DND-41 (cell line): ENCODE measurements at regions not wholly inside any gene's neighbourhood (a gene's known extent, or its start where the extent isn't known, plus 50 kb on each side); places are given as distances from the start of the nearest gene placed in this dataset.

Source experiments
- ATAC-seq: fragments of 200-7000 bp; cut with Tn5 transposase; 3 replicates; pipeline ENCODE4 v1.9.1; 2021; ENCODE audit warnings: low read depth; ENCODE audit not compliant: insufficient read depth
- DNase-seq: peaks from one replicate; pipeline ENCODE4 v3.0.0-alpha.2; 2020
- H2AFZ ChIP-seq: 2 replicates; pipeline ENCODE4 v1.6.0; 2012; ENCODE audit warnings: low read depth, low read length
- H3K27ac ChIP-seq: 2 replicates; pipeline ENCODE4 v1.5.1; 2012; ENCODE audit warnings: low read length, inconsistent platforms
- H3K27me3 ChIP-seq: fragments of 200-600 bp; sonication (generic); 2 replicates; pipeline ENCODE4 v1.6.0; 2012; ENCODE audit warnings: low read length, mild to moderate bottlenecking, inconsistent platforms; ENCODE audit not compliant: insufficient read depth, poor library complexity
- H3K36me3 ChIP-seq: 2 replicates; pipeline ENCODE4 v1.5.1; 2012; ENCODE audit warnings: low read length, inconsistent platforms; ENCODE audit not compliant: insufficient read depth
- H3K4me1 ChIP-seq: 2 replicates; pipeline ENCODE4 v1.5.1; 2012; ENCODE audit warnings: mild to moderate bottlenecking, low read length; ENCODE audit not compliant: insufficient read depth
- H3K4me2 ChIP-seq: 2 replicates; pipeline ENCODE4 v1.6.0; 2012; ENCODE audit warnings: mild to moderate bottlenecking, moderate library complexity, low read length, inconsistent platforms; ENCODE audit not compliant: insufficient read depth
- H3K4me3 ChIP-seq, 2 experiments: fragments of 200-600 bp in 1 of 2; shearing (Covaris generic) in 1 of 2; 2 replicates each; pipeline ENCODE4 v1.5.1; 2012 to 2016; ENCODE audit warnings: inconsistent platforms in 2 of 2, low read length in 2 of 2, mild to moderate bottlenecking in 2 of 2, low read depth in 1 of 2, moderate library complexity in 1 of 2
- H3K79me2 ChIP-seq: 2 replicates; pipeline ENCODE4 v1.6.0; 2012; ENCODE audit warnings: low read length, inconsistent platforms; ENCODE audit not compliant: insufficient read depth
- H3K9ac ChIP-seq: 2 replicates; pipeline ENCODE4 v1.6.0; 2012; ENCODE audit warnings: low read depth, mild to moderate bottlenecking, inconsistent platforms, low read length, moderate library complexity
- H3K9me3 ChIP-seq: 2 replicates; pipeline ENCODE4 v1.5.1; 2012; ENCODE audit warnings: low read length, moderate library complexity, mild to moderate bottlenecking, inconsistent platforms; ENCODE audit not compliant: insufficient read depth, severe bottlenecking
- H4K20me1 ChIP-seq: 2 replicates; pipeline ENCODE4 v1.6.0; 2012; ENCODE audit warnings: low read length; ENCODE audit not compliant: insufficient read depth
- CTCF ChIP-seq: IDR thresholded peaks from 2 replicates; pipeline ENCODE4 v1.5.1; 2012; ENCODE audit warnings: borderline replicate concordance, low read length, moderate library complexity, mild to moderate bottlenecking; ENCODE audit not compliant: poor library complexity, severe bottlenecking; ENCODE audit errors: extremely low read depth
- EZH2 ChIP-seq: IDR thresholded peaks from 3 replicates; pipeline ENCODE4 v1.6.1; 2012; ENCODE audit warnings: borderline replicate concordance, low read depth, mild to moderate bottlenecking, moderate library complexity, low read length, inconsistent platforms; ENCODE audit not compliant: severe bottlenecking

- TF ChIP-seq CTCF: no peak
- TF ChIP-seq EZH2: no peak
- Histone ChIP-seq H4K20me1 (no peaks in the 10 kb centered on the region), H3K27ac (no peak overlapping the region), H3K27me3 (no peaks in the 10 kb centered on the region), H3K9ac (no peak overlapping the region), H3K4me2 (no peak overlapping the region), H3K36me3 (no peaks in the 10 kb centered on the region), H3K4me1 (no peaks in the 10 kb centered on the region), H2AFZ (no peak overlapping the region), H3K9me3 (no peaks in the 10 kb centered on the region), H3K79me2 (no peaks in the 10 kb centered on the region), H3K4me3 (no peak overlapping the region)
- ATAC-seq (no peak), DNase-seq (no peak)
Measured at GRCh38 chr4:19317377-19317776, 934.3 kb upstream of the SLIT2 start.

DNA sequence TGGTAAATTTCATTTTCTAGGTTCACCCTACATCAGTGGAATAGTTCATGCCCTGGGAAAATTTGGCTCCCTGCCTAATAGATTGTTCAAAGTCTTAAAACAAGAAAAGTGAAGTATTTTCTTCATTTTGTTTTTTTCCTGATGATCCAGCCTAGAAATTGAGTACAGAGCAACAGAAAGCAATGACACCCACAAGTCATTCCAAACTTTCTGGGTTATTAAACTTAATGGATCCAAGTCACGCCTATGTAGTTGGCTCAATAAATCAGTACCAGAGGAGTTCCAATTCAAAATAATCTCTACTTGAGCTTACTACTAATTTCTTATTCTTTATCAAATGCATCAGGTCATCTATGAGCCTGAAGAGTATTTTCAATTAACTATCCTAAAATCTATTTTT lies 937.6 kb upstream of the SLIT2 start:
- DNase-seq: no peak
- H3K79me2 ChIP-seq: no peaks in the 10 kb centered on the region
- TF ChIP-seq CTCF: no peak
- TF ChIP-seq EZH2: no peak
- H3K36me3 ChIP-seq: no peaks in the 10 kb centered on the region
- H3K27ac ChIP-seq: no peak overlapping the region
- no peaks in the 10 kb centered on the region for H4K20me1 ChIP-seq
- H3K9ac ChIP-seq: no peak overlapping the region
- no peaks in the 10 kb centered on the region for H3K27me3 ChIP-seq
- no peaks in the 10 kb centered on the region for H3K4me1 ChIP-seq
- H2AFZ ChIP-seq: no peak overlapping the region
- H3K4me3 ChIP-seq: no peak overlapping the region
- ATAC-seq: no peak
- no peak overlapping the region for H3K4me2 ChIP-seq
- H3K9me3 ChIP-seq: no peaks in the 10 kb centered on the region

DNA sequence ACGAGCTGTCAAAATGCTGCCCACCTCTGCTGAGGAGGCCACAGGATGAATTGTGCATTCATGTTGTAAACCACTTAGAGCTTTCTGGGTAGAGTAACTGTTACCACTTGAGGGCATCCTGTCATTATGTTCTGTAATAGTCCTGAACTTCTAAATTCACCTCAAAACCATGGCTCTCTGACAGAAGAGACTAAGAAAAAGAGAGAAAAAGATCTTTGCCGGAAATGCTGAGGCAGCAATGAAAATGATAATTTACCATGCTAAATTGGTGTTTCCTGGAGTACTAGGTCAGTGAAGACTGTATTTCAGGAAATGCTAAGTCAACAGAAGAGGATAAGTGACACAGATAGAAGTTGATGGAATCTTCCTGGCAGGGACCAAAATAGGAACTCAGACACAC lies 942.3 kb upstream of the SLIT2 start:
- no peak overlapping the region for H3K27ac ChIP-seq
- H4K20me1 ChIP-seq: no peaks in the 10 kb centered on the region
- no peak overlapping the region for H2AFZ ChIP-seq
- no peaks in the 10 kb centered on the region for H3K79me2 ChIP-seq
- H3K4me1 ChIP-seq: no peaks in the 10 kb centered on the region
- no peak overlapping the region for H3K4me3 ChIP-seq
- no peaks in the 10 kb centered on the region for H3K9me3 ChIP-seq
- H3K9ac ChIP-seq: no peak overlapping the region
- TF ChIP-seq EZH2: no peak
- TF ChIP-seq CTCF: peak; percentile 43
- no peaks in the 10 kb centered on the region for H3K36me3 ChIP-seq
- DNase-seq (no peak), ATAC-seq (peak; percentile 74)
- H3K4me2 ChIP-seq: no peak overlapping the region
- no peaks in the 10 kb centered on the region for H3K27me3 ChIP-seq

DNA sequence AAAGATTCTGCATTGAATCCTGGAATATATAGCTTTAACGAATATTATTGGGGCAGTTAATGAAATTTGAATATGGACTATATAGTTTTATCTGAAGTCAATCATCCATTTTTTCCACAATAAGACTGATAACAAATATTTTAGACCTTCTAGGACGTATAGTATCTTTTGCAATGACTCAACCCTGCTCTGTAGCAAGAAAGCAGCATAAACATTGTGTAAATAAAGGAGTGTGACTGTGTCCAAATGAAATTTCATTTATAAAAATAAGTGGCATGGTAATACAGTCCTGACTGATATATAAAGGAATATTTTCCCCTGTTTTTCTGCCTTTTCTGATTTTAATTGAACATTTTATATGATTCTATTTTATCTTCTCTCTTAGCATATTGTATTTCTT lies 947.7 kb upstream of the SLIT2 start:
- Histone ChIP-seq H3K9ac (no peak overlapping the region), H3K4me3 (no peak overlapping the region), H4K20me1 (no peaks in the 10 kb centered on the region), H2AFZ (no peak overlapping the region), H3K27ac (no peak overlapping the region), H3K27me3 (no peaks in the 10 kb centered on the region), H3K4me2 (no peak overlapping the region), H3K36me3 (no peaks in the 10 kb centered on the region), H3K9me3 (no peaks in the 10 kb centered on the region), H3K4me1 (no peaks in the 10 kb centered on the region), H3K79me2 (no peaks in the 10 kb centered on the region)
- TF ChIP-seq EZH2 (no peak), CTCF (no peak)
- no peak for DNase-seq
- no peak for ATAC-seq
